PC-9 (cell line): ENCODE measurements at regions not wholly inside any gene's neighbourhood (a gene's known extent, or its start where the extent isn't known, plus 50 kb on each side); places are given as distances from the start of the nearest gene placed in this dataset.
A peak's percentile ranks its signal among the peaks of the same experiment; 100 is the strongest.

Experiments
- BruUV-seq: library from RNA; stranded (reverse); fragments of 400-500 nt; replicated peaks from 2 replicates; lab custom pipeline; 2021; lab: Mats Ljungman, UMichigan
- CTCF ChIA-PET: fragments of 300-600 bp; sonication (Branson Sonifier 250); formaldehyde crosslinking; loops from one replicate; lab custom pipeline; 2022; ENCODE audit warnings: antibody characterized with exemption; lab: Charles Lee
- POLR2A ChIA-PET: fragments of 300-600 bp; sonication (Branson Sonifier 250); formaldehyde crosslinking; loops from one replicate; lab custom pipeline; 2022; ENCODE audit warnings: antibody characterized with exemption; ENCODE audit not compliant: unreplicated experiment; lab: Charles Lee
- DNase-seq, 2 experiments: peaks; one replicate each; pipeline versions ENCODE4 v3.0.0 to v3.0.0-alpha.2; 2015 to 2022; ENCODE audit warnings: mixed read lengths in 1 of 2
- H2AFZ ChIP-seq: fragments of 200-600 bp; sonication (generic); 2 replicates; pipeline ENCODE4 v1.8.1; 2017; ENCODE audit warnings: antibody characterized with exemption
- H3F3A ChIP-seq: fragments of 200-600 bp; sonication (generic); 2 replicates; pipeline ENCODE4 v1.8.1; 2017; ENCODE audit warnings: antibody characterized with exemption, mild to moderate bottlenecking, low read depth; ENCODE audit not compliant: insufficient read depth
- H3K27ac ChIP-seq: fragments of 200-600 bp; sonication (generic); 2 replicates; pipeline ENCODE4 v1.6.1; 2016; ENCODE audit warnings: mixed run types
- H3K27me3 ChIP-seq: fragments of 200-600 bp; sonication (generic); 2 replicates; pipeline ENCODE4 v1.6.1; 2016; ENCODE audit warnings: low read depth, mixed run types; ENCODE audit not compliant: insufficient read depth
- H3K36me3 ChIP-seq: fragments of 200-600 bp; sonication (generic); 2 replicates; pipeline ENCODE4 v1.6.1; 2016; ENCODE audit warnings: low read depth, mixed run types
- H3K4me1 ChIP-seq: fragments of 200-600 bp; sonication (generic); replicated peaks from 2 replicates; pipeline ENCODE4 v1.6.1; 2016; ENCODE audit warnings: mixed run types; ENCODE audit not compliant: insufficient read depth
- H3K4me2 ChIP-seq: fragments of 200-600 bp; sonication (generic); 2 replicates; pipeline ENCODE4 v1.6.1; 2017; ENCODE audit warnings: mixed run types
- H3K4me3 ChIP-seq: fragments of 200-600 bp; sonication (generic); 2 replicates; pipeline ENCODE4 v1.6.1; 2016; ENCODE audit warnings: mixed run types
- H3K79me2 ChIP-seq: fragments of 200-600 bp; sonication (generic); 2 replicates; pipeline ENCODE4 v1.6.1; 2017; ENCODE audit warnings: low read depth, mixed run types
- H3K9me2 ChIP-seq: fragments of 200-600 bp; sonication (generic); 2 replicates; pipeline ENCODE4 v1.8.1; 2017; ENCODE audit warnings: mild to moderate bottlenecking; ENCODE audit not compliant: insufficient read depth
- H3K9me3 ChIP-seq: fragments of 200-600 bp; sonication (generic); 2 replicates; pipeline ENCODE4 v1.8.1; 2016; ENCODE audit warnings: low read depth; ENCODE audit not compliant: insufficient read depth
- H4K20me1 ChIP-seq: fragments of 200-600 bp; sonication (generic); 2 replicates; pipeline ENCODE4 v1.8.1; 2017; ENCODE audit not compliant: insufficient read depth
- CTCF ChIP-seq: fragments of 200-600 bp; sonication (generic); conservative IDR thresholded peaks from 2 replicates; pipeline ENCODE4 v1.6.1; 2017; ENCODE audit warnings: mixed run types, antibody characterized with exemption, mild to moderate bottlenecking, moderate library complexity
- EZH2 ChIP-seq: fragments of 200-600 bp; sonication (generic); IDR thresholded peaks from 2 replicates; pipeline ENCODE4 v1.8.0; 2017; ENCODE audit warnings: antibody characterized with exemption, low read depth
- intact Hi-C: fragments of 100-400 bp; cut with micrococcal nuclease; formaldehyde crosslinking; loops from one replicate; pipeline ENCODE4 v1.10.0; 2022; ENCODE audit not compliant: unreplicated experiment

GRCh38 chr5:166881802-166882201 lies 1409.6 kb upstream of the WWC1 start:
- no peaks in the 10 kb centered on the region for H3K36me3 ChIP-seq
- POLR2A ChIA-PET = no interaction called here
- H4K20me1 ChIP-seq = no peaks in the 10 kb centered on the region

GRCh38 chr5:166883016-166883415 lies 1408.4 kb upstream of the WWC1 start:
- no peaks in the 10 kb centered on the region for H3K9me2 ChIP-seq
- no peaks in the 10 kb centered on the region for H3F3A ChIP-seq
- POLR2A ChIA-PET = interaction anchor here (0.6 kb wide), 1 partner anchor 119 kb away, joined by 4 read pairs; no protein-coding TSS in a partner anchor
- no peaks in the 10 kb centered on the region for H3K9me3 ChIP-seq
- TF ChIP-seq EZH2 (no peak), CTCF (no peak)
- H4K20me1 ChIP-seq = no peaks in the 10 kb centered on the region
- no peak overlapping the region for H2AFZ ChIP-seq
- CTCF ChIA-PET = no interaction called here
- no peak overlapping the region for H3K4me3 ChIP-seq
- H3K4me2 ChIP-seq = 0 out of 2 replicates have a peak overlapping the region, but pooled peaks have one; percentile 7
- H3K27me3 ChIP-seq = 0 out of 2 replicates have a peak, but pooled peaks cover 9% of the 10 kb centered on the region
- DNase-seq = peak in 1 of 2 experiments; percentile 13
- no peak overlapping the region for H3K27ac ChIP-seq
- H3K4me1 ChIP-seq = no peaks in the 10 kb centered on the region
- BruUV-seq = no TSS peak
- H3K36me3 ChIP-seq = no peaks in the 10 kb centered on the region
- H3K79me2 ChIP-seq = no peaks in the 10 kb centered on the region
- intact Hi-C loops = loop anchor here (5.0 kb wide), 1 partner anchor 464 kb away; no protein-coding TSS in a partner anchor

More at GRCh38 chr5:166881802-166882201, 1409.6 kb upstream of the WWC1 start:
- TF ChIP-seq CTCF (no peak), EZH2 (no peak)
- no peak overlapping the region for H3K4me3 ChIP-seq
- H2AFZ ChIP-seq = no peak overlapping the region
- H3K4me2 ChIP-seq = no peak overlapping the region
- H3K27ac ChIP-seq = no peak overlapping the region
- BruUV-seq = no TSS peak
- no peaks in the 10 kb centered on the region for H3F3A ChIP-seq
- H3K4me1 ChIP-seq = no peaks in the 10 kb centered on the region
- no peaks in the 10 kb centered on the region for H3K79me2 ChIP-seq
- H3K27me3 ChIP-seq = 0 out of 2 replicates have a peak, but pooled peaks cover 9% of the 10 kb centered on the region
- H3K9me2 ChIP-seq = no peaks in the 10 kb centered on the region
- H3K9me3 ChIP-seq = no peaks in the 10 kb centered on the region
- CTCF ChIA-PET = no interaction called here
- DNase-seq = no peak
- intact Hi-C loops = loop anchor here (5.0 kb wide), 1 partner anchor 465 kb away; no protein-coding TSS in a partner anchor

GRCh38 chr5:166898166-166898565 lies 1393.3 kb upstream of the WWC1 start:
- Histone ChIP-seq H4K20me1 (no peaks in the 10 kb centered on the region), H3K4me2 (no peak overlapping the region), H2AFZ (no peak overlapping the region), H3K79me2 (no peaks in the 10 kb centered on the region), H3K9me3 (no peaks in the 10 kb centered on the region), H3K27me3 (peaks cover 23% of the 10 kb centered on the region), H3F3A (no peaks in the 10 kb centered on the region), H3K36me3 (no peaks in the 10 kb centered on the region), H3K9me2 (no peaks in the 10 kb centered on the region), H3K4me1 (no peaks in the 10 kb centered on the region), H3K4me3 (no peak overlapping the region), H3K27ac (no peak overlapping the region)
- DNase-seq = no peak
- intact Hi-C loops = no loop called here
- no TSS peak for BruUV-seq
- TF ChIP-seq EZH2 = no peak
- no peak for TF ChIP-seq CTCF
- ChIA-PET CTCF (no interaction called here), POLR2A (no interaction called here)
